ENCODE measurements at regions not wholly inside any gene's neighbourhood (a gene's known extent, or its start where the extent isn't known, plus 50 kb on each side); places are given as distances from the start of the nearest gene placed in this dataset.

DNA sequence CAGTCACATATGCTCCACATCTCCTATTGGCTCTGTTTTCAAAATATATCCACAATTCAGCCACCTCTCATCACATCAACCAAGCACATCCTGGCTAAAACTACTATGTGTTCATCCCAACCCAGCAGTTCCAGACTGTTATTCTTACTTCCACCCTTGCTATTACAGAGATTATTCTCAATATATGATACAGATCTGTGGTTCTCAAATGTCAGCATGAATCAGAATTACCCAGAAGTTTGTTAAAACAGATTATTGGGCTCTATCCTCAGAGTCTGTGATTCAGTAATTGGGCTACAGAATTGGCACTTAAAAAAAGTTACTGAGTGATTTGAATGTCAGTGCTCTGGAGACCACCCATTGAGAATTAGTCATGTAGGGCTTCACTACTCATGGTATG lies 78.8 kb upstream of the IZUMO3 start:
- TF ChIP-seq, protein P1, sequence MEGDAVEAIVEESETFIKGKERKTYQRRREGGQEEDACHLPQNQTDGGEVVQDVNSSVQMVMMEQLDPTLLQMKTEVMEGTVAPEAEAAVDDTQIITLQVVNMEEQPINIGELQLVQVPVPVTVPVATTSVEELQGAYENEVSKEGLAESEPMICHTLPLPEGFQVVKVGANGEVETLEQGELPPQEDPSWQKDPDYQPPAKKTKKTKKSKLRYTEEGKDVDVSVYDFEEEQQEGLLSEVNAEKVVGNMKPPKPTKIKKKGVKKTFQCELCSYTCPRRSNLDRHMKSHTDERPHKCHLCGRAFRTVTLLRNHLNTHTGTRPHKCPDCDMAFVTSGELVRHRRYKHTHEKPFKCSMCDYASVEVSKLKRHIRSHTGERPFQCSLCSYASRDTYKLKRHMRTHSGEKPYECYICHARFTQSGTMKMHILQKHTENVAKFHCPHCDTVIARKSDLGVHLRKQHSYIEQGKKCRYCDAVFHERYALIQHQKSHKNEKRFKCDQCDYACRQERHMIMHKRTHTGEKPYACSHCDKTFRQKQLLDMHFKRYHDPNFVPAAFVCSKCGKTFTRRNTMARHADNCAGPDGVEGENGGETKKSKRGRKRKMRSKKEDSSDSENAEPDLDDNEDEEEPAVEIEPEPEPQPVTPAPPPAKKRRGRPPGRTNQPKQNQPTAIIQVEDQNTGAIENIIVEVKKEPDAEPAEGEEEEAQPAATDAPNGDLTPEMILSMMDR (conservative IDR thresholded peaks at IDR 0.05 in 1 of 2, IDR thresholded peaks at IDR 0.05 in 1 of 2; ENCODE audit: extremely low read depth in 1 of 2, insufficient read depth in 1 of 2, low read depth in 1 of 2, low read length in 2 of 2), result no peak
- no peak for TF ChIP-seq EZH2 (IDR thresholded peaks at IDR 0.05; ENCODE audit: borderline replicate concordance, low read length)

Measured in mammary epithelial cell (primary cell).